SK-N-SH treated with all-trans-retinoic acid at 6 μM for 48 hours (cell line): ENCODE measurements at regions not wholly inside any gene's neighbourhood (a gene's known extent, or its start where the extent isn't known, plus 50 kb on each side); places are given as distances from the start of the nearest gene placed in this dataset.

Experiments used
- ATAC-seq: fragments of 200-7000 bp; cut with Tn5 transposase; 3 replicates; pipeline ENCODE4 v1.9.1; 2020; ENCODE audit warnings: mild to moderate bottlenecking, moderate library complexity
- BACH2 ChIP-seq: fragments of 250-450 bp; sonication (Bioruptor Pico); IDR thresholded peaks from 2 replicates; pipeline ENCODE4 v1.9.0; 2021; ENCODE audit warnings: mild to moderate bottlenecking, borderline replicate concordance
- CSDC2 ChIP-seq: fragments of 250-450 bp; sonication (Bioruptor Pico); IDR thresholded peaks from 2 replicates; pipeline ENCODE4 v1.5.0; 2020; ENCODE audit warnings: mild to moderate bottlenecking, moderate library complexity
- ESRRG ChIP-seq: fragments of 250-450 bp; sonication (Bioruptor Pico); IDR thresholded peaks from 2 replicates; pipeline ENCODE4 v1.6.1; 2021; ENCODE audit warnings: mild to moderate bottlenecking
- GLIS3 ChIP-seq: fragments of 250-450 bp; sonication (Bioruptor Pico); IDR thresholded peaks from 2 replicates; pipeline ENCODE4 v1.5.0; 2020; ENCODE audit warnings: mild to moderate bottlenecking, moderate library complexity
- ISL1 ChIP-seq: fragments of 250-450 bp; sonication (Bioruptor Pico); IDR thresholded peaks from 2 replicates; pipeline ENCODE4 v2.1.2; 2022; ENCODE audit warnings: mild to moderate bottlenecking, moderate library complexity
- OSR1 ChIP-seq: fragments of 250-450 bp; sonication (Bioruptor Pico); IDR thresholded peaks from 2 replicates; pipeline ENCODE4 v1.8.0; 2022; ENCODE audit warnings: moderate library complexity, mild to moderate bottlenecking, inconsistent platforms
- PPARA ChIP-seq: fragments of 250-450 bp; sonication (Bioruptor Pico); IDR thresholded peaks from 2 replicates; pipeline ENCODE4 v1.5.0; 2020; ENCODE audit warnings: mild to moderate bottlenecking, borderline replicate concordance
- RARB ChIP-seq: fragments of 250-450 bp; sonication (Bioruptor Pico); IDR thresholded peaks from 2 replicates; pipeline ENCODE4 v1.8.0; 2021; ENCODE audit warnings: mild to moderate bottlenecking, moderate library complexity
- SNAI2 ChIP-seq: fragments of 250-450 bp; sonication (Bioruptor Pico); IDR thresholded peaks from 2 replicates; pipeline ENCODE4 v1.5.0; 2020; ENCODE audit warnings: mild to moderate bottlenecking, moderate library complexity
- TCF4 ChIP-seq: fragments of 250-450 bp; sonication (Bioruptor Pico); IDR thresholded peaks from 2 replicates; pipeline ENCODE4 v1.8.0; 2021; ENCODE audit warnings: mild to moderate bottlenecking, moderate library complexity, borderline replicate concordance
- TOX ChIP-seq: fragments of 250-450 bp; sonication (Bioruptor Pico); IDR thresholded peaks from 2 replicates; pipeline ENCODE4 v1.8.0; 2021; ENCODE audit warnings: mild to moderate bottlenecking, moderate library complexity, borderline replicate concordance
- ZC3H10 ChIP-seq: fragments of 250-450 bp; sonication (Bioruptor Pico); IDR thresholded peaks from 2 replicates; pipeline ENCODE4 v1.5.1; 2021; ENCODE audit warnings: mild to moderate bottlenecking, moderate library complexity
- ZFP3 ChIP-seq: fragments of 250-450 bp; sonication (Bioruptor Pico); IDR thresholded peaks from 2 replicates; pipeline ENCODE4 v1.5.0; 2020; ENCODE audit warnings: mild to moderate bottlenecking, moderate library complexity
- ZFP30 ChIP-seq: fragments of 450-650 bp; formaldehyde crosslinking; IDR thresholded peaks from 2 replicates; pipeline ENCODE4 v1.5.0; 2022; ENCODE audit warnings: mild to moderate bottlenecking, moderate library complexity
- ZNF565 ChIP-seq: fragments of 450-650 bp; formaldehyde crosslinking; conservative IDR thresholded peaks from 2 replicates; pipeline ENCODE4 v1.5.0; 2020; ENCODE audit warnings: low read depth, mild to moderate bottlenecking, moderate library complexity
- ZNF70 ChIP-seq: fragments of 450-650 bp; formaldehyde crosslinking; IDR thresholded peaks from 2 replicates; pipeline ENCODE4 v1.5.0; 2020; ENCODE audit warnings: mild to moderate bottlenecking, moderate library complexity
- ZNF8 ChIP-seq: fragments of 450-650 bp; formaldehyde crosslinking; IDR thresholded peaks from 2 replicates; pipeline ENCODE4 v1.5.0; 2020; ENCODE audit warnings: mild to moderate bottlenecking, moderate library complexity
- TF ChIP-seq, protein P1 (sequence below): fragments of 250-450 bp; sonication (Bioruptor Pico); IDR thresholded peaks from 2 replicates; pipeline ENCODE4 v1.8.0; 2021; ENCODE audit warnings: low read depth, mild to moderate bottlenecking, moderate library complexity, borderline replicate concordance
- TF ChIP-seq, protein P2 (sequence below): fragments of 250-450 bp; sonication (Bioruptor Pico); IDR thresholded peaks from 2 replicates; pipeline ENCODE4 v1.8.0; 2020; ENCODE audit warnings: mild to moderate bottlenecking, moderate library complexity, borderline replicate concordance
- TF ChIP-seq, protein P3 (sequence below): fragments of 250-450 bp; sonication (Bioruptor Pico); IDR thresholded peaks from 2 replicates; pipeline ENCODE4 v1.5.0; 2020; ENCODE audit warnings: mild to moderate bottlenecking, moderate library complexity
- TF ChIP-seq, protein P4 (sequence below): fragments of 250-450 bp; sonication (Bioruptor Pico); IDR thresholded peaks from 2 replicates; pipeline ENCODE4 v1.5.1; 2020; ENCODE audit warnings: low read depth, mild to moderate bottlenecking, moderate library complexity

DNA sequence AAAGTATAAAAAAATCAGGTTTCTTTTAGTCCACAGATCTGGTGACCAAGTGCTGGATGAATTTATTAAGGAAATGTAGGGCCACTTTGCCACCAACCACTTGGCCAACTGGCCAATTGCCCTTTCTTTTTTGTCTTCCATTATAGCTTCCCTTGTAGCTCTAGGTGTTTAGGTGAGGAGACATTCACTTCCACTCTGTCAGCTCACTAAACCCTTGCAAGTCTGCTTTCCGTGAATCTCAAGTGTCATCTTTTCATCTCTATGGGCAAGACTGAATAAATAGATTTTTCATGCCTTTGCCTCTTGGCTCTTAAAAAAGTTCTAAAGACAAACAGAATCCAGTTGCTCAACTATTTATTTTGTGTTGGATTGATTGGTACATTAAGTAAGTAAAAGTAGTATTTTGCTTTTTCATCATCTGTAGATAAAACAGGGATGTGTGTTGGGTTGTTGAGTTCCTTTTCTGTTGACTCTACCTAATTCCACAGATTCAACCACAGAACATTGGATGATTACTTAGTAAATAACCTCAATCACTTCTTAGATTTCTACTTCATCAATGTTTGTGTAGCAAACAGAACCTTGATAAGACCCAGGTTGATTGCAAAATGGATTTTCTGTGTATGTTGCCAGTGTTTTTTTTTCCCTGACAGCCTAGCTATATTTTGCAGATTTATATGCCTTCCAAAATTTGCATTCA lies 68.1 kb upstream of the GRXCR1 start:
- TF ChIP-seq ISL1 (CRISPR knock-in tag) = no peak
- TF ChIP-seq ZFP3 (CRISPR knock-in tag) = no peak
- no peak for TF ChIP-seq RARB (CRISPR knock-in tag)
- TF ChIP-seq, protein P1, sequence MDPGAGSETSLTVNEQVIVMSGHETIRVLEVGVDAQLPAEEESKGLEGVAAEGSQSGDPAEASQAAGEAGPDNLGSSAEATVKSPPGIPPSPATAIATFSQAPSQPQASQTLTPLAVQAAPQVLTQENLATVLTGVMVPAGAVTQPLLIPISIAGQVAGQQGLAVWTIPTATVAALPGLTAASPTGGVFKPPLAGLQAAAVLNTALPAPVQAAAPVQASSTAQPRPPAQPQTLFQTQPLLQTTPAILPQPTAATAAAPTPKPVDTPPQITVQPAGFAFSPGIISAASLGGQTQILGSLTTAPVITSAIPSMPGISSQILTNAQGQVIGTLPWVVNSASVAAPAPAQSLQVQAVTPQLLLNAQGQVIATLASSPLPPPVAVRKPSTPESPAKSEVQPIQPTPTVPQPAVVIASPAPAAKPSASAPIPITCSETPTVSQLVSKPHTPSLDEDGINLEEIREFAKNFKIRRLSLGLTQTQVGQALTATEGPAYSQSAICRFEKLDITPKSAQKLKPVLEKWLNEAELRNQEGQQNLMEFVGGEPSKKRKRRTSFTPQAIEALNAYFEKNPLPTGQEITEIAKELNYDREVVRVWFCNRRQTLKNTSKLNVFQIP (CRISPR knock-in tag) = no peak
- no peak for TF ChIP-seq ESRRG
- TF ChIP-seq ZNF565 (CRISPR knock-in tag) = no peak
- TF ChIP-seq ZNF70 (CRISPR knock-in tag) = no peak
- no peak for TF ChIP-seq BACH2 (CRISPR knock-in tag)
- TF ChIP-seq, protein P2, sequence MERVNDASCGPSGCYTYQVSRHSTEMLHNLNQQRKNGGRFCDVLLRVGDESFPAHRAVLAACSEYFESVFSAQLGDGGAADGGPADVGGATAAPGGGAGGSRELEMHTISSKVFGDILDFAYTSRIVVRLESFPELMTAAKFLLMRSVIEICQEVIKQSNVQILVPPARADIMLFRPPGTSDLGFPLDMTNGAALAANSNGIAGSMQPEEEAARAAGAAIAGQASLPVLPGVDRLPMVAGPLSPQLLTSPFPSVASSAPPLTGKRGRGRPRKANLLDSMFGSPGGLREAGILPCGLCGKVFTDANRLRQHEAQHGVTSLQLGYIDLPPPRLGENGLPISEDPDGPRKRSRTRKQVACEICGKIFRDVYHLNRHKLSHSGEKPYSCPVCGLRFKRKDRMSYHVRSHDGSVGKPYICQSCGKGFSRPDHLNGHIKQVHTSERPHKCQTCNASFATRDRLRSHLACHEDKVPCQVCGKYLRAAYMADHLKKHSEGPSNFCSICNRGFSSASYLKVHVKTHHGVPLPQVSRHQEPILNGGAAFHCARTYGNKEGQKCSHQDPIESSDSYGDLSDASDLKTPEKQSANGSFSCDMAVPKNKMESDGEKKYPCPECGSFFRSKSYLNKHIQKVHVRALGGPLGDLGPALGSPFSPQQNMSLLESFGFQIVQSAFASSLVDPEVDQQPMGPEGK (CRISPR knock-in tag) = no peak
- TF ChIP-seq SNAI2 (CRISPR knock-in tag) = no peak
- TF ChIP-seq PPARA (CRISPR knock-in tag) = no peak
- no peak for TF ChIP-seq GLIS3 (CRISPR knock-in tag)
- TF ChIP-seq TCF4 (CRISPR knock-in tag) = no peak
- no peak for TF ChIP-seq TOX (CRISPR knock-in tag)
- TF ChIP-seq OSR1 = no peak
- no peak for TF ChIP-seq ZNF8 (CRISPR knock-in tag)
- TF ChIP-seq, protein P3, sequence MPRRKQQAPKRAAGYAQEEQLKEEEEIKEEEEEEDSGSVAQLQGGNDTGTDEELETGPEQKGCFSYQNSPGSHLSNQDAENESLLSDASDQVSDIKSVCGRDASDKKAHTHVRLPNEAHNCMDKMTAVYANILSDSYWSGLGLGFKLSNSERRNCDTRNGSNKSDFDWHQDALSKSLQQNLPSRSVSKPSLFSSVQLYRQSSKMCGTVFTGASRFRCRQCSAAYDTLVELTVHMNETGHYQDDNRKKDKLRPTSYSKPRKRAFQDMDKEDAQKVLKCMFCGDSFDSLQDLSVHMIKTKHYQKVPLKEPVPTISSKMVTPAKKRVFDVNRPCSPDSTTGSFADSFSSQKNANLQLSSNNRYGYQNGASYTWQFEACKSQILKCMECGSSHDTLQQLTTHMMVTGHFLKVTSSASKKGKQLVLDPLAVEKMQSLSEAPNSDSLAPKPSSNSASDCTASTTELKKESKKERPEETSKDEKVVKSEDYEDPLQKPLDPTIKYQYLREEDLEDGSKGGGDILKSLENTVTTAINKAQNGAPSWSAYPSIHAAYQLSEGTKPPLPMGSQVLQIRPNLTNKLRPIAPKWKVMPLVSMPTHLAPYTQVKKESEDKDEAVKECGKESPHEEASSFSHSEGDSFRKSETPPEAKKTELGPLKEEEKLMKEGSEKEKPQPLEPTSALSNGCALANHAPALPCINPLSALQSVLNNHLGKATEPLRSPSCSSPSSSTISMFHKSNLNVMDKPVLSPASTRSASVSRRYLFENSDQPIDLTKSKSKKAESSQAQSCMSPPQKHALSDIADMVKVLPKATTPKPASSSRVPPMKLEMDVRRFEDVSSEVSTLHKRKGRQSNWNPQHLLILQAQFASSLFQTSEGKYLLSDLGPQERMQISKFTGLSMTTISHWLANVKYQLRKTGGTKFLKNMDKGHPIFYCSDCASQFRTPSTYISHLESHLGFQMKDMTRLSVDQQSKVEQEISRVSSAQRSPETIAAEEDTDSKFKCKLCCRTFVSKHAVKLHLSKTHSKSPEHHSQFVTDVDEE (CRISPR knock-in tag) = no peak
- TF ChIP-seq, protein P4, sequence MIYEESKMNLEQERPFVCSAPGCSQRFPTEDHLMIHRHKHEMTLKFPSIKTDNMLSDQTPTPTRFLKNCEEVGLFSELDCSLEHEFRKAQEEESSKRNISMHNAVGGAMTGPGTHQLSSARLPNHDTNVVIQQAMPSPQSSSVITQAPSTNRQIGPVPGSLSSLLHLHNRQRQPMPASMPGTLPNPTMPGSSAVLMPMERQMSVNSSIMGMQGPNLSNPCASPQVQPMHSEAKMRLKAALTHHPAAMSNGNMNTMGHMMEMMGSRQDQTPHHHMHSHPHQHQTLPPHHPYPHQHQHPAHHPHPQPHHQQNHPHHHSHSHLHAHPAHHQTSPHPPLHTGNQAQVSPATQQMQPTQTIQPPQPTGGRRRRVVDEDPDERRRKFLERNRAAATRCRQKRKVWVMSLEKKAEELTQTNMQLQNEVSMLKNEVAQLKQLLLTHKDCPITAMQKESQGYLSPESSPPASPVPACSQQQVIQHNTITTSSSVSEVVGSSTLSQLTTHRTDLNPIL (CRISPR knock-in tag) = no peak
- TF ChIP-seq ZFP30 (CRISPR knock-in tag) = no peak
- no peak for ATAC-seq

DNA sequence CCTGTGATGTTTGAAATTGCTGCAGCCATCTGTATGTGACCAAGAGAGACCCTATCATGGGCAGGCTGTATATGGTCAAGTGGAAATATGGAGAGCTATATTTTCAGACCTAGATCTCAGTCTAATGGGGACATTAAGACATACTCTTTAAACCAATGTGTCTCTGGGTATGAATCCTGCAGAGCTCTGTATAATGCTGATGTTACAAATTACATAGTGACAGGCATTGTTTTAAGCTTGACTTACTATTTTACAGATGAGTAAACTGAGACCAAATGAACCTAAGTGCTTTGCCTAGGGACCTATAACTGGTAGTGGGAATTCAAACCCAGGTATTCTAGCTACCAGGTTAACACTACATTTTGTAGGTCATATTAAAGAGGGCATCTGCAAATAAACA lies 71.3 kb upstream of the GRXCR1 start:
- no peak for ATAC-seq
- TF ChIP-seq BACH2 (CRISPR knock-in tag) = no peak
- no peak for TF ChIP-seq RARB (CRISPR knock-in tag)
- TF ChIP-seq ZC3H10 (CRISPR knock-in tag) = no peak
- no peak for TF ChIP-seq ZNF565 (CRISPR knock-in tag)
- no peak for TF ChIP-seq CSDC2 (CRISPR knock-in tag)
- no peak for TF ChIP-seq ZNF8 (CRISPR knock-in tag)
- TF ChIP-seq ESRRG = no peak
- TF ChIP-seq OSR1 = no peak
- TF ChIP-seq, protein P1 (CRISPR knock-in tag) = no peak
- TF ChIP-seq ISL1 (CRISPR knock-in tag) = no peak
- no peak for TF ChIP-seq GLIS3 (CRISPR knock-in tag)
- no peak for TF ChIP-seq ZFP30 (CRISPR knock-in tag)
- TF ChIP-seq ZFP3 (CRISPR knock-in tag) = no peak
- TF ChIP-seq, all 23 proteins: peak for 0
